A549 (cell line): ENCODE measurements at regions not wholly inside any gene's neighbourhood (a gene's known extent, or its start where the extent isn't known, plus 50 kb on each side); places are given as distances from the start of the nearest gene placed in this dataset.

Experiments
- ATAC-seq, 2 experiments: fragments of 200-7000 bp in 1 of 2; fragments of >200 bp in 1 of 2; cut with Nextera tagmentation in 1 of 2; cut with Tn5 transposase in 1 of 2; 3 replicates each; pipeline versions ENCODE4 v1.8.0 to v1.9.1; 2018 to 2020; ENCODE audit warnings: mild to moderate bottlenecking in 1 of 2, moderate library complexity in 1 of 2
- CTCF ChIA-PET: fragments of 300-600 bp; sonication (Branson Sonifier 250); formaldehyde crosslinking; extraction: SDS; loops from one replicate; lab custom pipeline; 2021; ENCODE audit warnings: antibody characterized with exemption, inconsistent platforms; lab: Yijun Ruan, JAX
- POLR2A ChIA-PET: fragments of 350-600 bp; formaldehyde crosslinking; extraction: SDS; loops from one replicate; lab custom pipeline; 2021; ENCODE audit warnings: antibody characterized with exemption, inconsistent platforms; lab: Yijun Ruan, JAX
- DNase-seq, 2 experiments: peaks; one replicate each; pipeline versions ENCODE4 v3.0.0 to v3.0.0-alpha.2; 2011 to 2016; ENCODE audit warnings: low read depth in 1 of 2, low spot score in 1 of 2
- FAIRE-seq: peaks from 2 replicates; lab custom pipeline; 2011; peaks lifted over from hg19 to GRCh38; lab: Jason Lieb, UNC
- H3K27ac ChIP-seq, 2 experiments: fragments of >200 bp; sonication (Bioruptor Twin); formaldehyde crosslinking; 3 replicates each; pipeline ENCODE4 v1.5.1; 2016 to 2017
- H3K4me1 ChIP-seq: fragments of >200 bp; sonication (Bioruptor Twin); formaldehyde crosslinking; 3 replicates; pipeline ENCODE4 v1.6.1; 2016
- H3K4me2 ChIP-seq: fragments of >200 bp; sonication (Bioruptor Twin); formaldehyde crosslinking; 3 replicates; pipeline ENCODE4 v1.6.1; 2016
- H3K4me3 ChIP-seq: fragments of >200 bp; sonication (Bioruptor Twin); formaldehyde crosslinking; 3 replicates; pipeline ENCODE4 v1.5.1; 2016
- H3K9me3 ChIP-seq: fragments of >200 bp; sonication (Bioruptor Twin); formaldehyde crosslinking; 3 replicates; pipeline ENCODE4 v1.6.1; 2016
- BCL3 ChIP-seq: fragments of >200 bp; sonication (Bioruptor Twin); formaldehyde crosslinking; IDR thresholded peaks from 3 replicates; pipeline ENCODE4 v1.6.1; 2016
- BHLHE40 ChIP-seq: IDR thresholded peaks from 2 replicates; pipeline ENCODE4 v1.6.1; 2012; ENCODE audit warnings: low read depth, low read length, inconsistent platforms
- CBX2 ChIP-seq: fragments of 200-600 bp; sonication (generic); IDR thresholded peaks from 2 replicates; pipeline ENCODE4 v1.6.1; 2016; ENCODE audit warnings: low read depth, mild to moderate bottlenecking, borderline replicate concordance
- CEBPB ChIP-seq, 2 experiments: fragments of >200 bp in 1 of 2; sonication (Bioruptor Twin) in 1 of 2; formaldehyde crosslinking in 1 of 2; IDR thresholded peaks; 2 replicates each; pipeline ENCODE4 v1.6.1; 2012 to 2016
- CHD2 ChIP-seq: fragments of 150-350 bp; IDR thresholded peaks from 2 replicates; pipeline ENCODE4 v1.6.1; 2014; ENCODE audit warnings: low read length; ENCODE audit not compliant: partially characterized antibody
- ESRRA ChIP-seq: fragments of 150-350 bp; IDR thresholded peaks from 2 replicates; pipeline ENCODE4 v1.6.1; 2014; ENCODE audit warnings: mild to moderate bottlenecking, low read length, borderline replicate concordance
- FOSL2 ChIP-seq, 2 experiments: fragments of 450-650 bp in 1 of 2; fragments of >200 bp in 1 of 2; sonication (Bioruptor Twin) in 1 of 2; formaldehyde crosslinking; IDR thresholded peaks; 2 replicates each; pipeline versions ENCODE4 v1.5.0 to v1.6.1; 2016 to 2020; ENCODE audit warnings: mild to moderate bottlenecking in 1 of 2, moderate library complexity in 1 of 2
- GATA3 ChIP-seq: IDR thresholded peaks from 2 replicates; pipeline ENCODE4 v1.6.1; 2012; ENCODE audit warnings: borderline replicate concordance
- HES2 ChIP-seq: fragments of >200 bp; sonication (Bioruptor Twin); formaldehyde crosslinking; IDR thresholded peaks from 2 replicates; pipeline ENCODE4 v1.6.1; 2016
- HEYL ChIP-seq: fragments of 250-450 bp; sonication (Bioruptor Pico); IDR thresholded peaks from 2 replicates; pipeline ENCODE4 v1.8.0; 2021; ENCODE audit warnings: mild to moderate bottlenecking, moderate library complexity
- HOXA7 ChIP-seq: fragments of 250-450 bp; sonication (Bioruptor Pico); IDR thresholded peaks from 2 replicates; pipeline ENCODE4 v1.5.0; 2020; ENCODE audit warnings: mild to moderate bottlenecking, moderate library complexity
- HOXB13 ChIP-seq: fragments of 250-450 bp; sonication (Bioruptor Pico); IDR thresholded peaks from 2 replicates; pipeline ENCODE4 v1.5.0; 2020; ENCODE audit warnings: low read depth, mild to moderate bottlenecking, moderate library complexity
- JUNB ChIP-seq: fragments of >200 bp; sonication (Bioruptor Twin); formaldehyde crosslinking; IDR thresholded peaks from 2 replicates; pipeline ENCODE4 v1.6.1; 2016
- KDM1A ChIP-seq: fragments of 200-600 bp; sonication (generic); IDR thresholded peaks from 2 replicates; pipeline ENCODE4 v1.6.1; 2016; ENCODE audit warnings: low read depth, mild to moderate bottlenecking
- MAZ ChIP-seq: fragments of 150-350 bp; IDR thresholded peaks from 2 replicates; pipeline ENCODE4 v1.6.1; 2014; ENCODE audit warnings: antibody characterized with exemption, low read depth, low read length, borderline replicate concordance
- NFE2L2 ChIP-seq: fragments of 150-350 bp; conservative IDR thresholded peaks from 2 replicates; pipeline ENCODE4 v1.6.1; 2014; ENCODE audit warnings: low read length
- NR3C1 ChIP-seq: fragments of >200 bp; sonication (Bioruptor Twin); formaldehyde crosslinking; IDR thresholded peaks from 3 replicates; pipeline ENCODE4 v1.6.1; 2017
- PHF8 ChIP-seq: fragments of 200-600 bp; sonication (generic); IDR thresholded peaks from 2 replicates; pipeline ENCODE4 v1.6.1; 2016; ENCODE audit warnings: low read depth, mild to moderate bottlenecking, antibody characterized with exemption, moderate library complexity, borderline replicate concordance
- POLR2AphosphoS2 ChIP-seq: conservative IDR thresholded peaks from 2 replicates; pipeline ENCODE4 v1.6.1; 2012; ENCODE audit warnings: low read length, improper control_type of control experiment, inconsistent platforms
- RCOR1 ChIP-seq: fragments of 150-350 bp; IDR thresholded peaks from 2 replicates; pipeline ENCODE4 v1.6.1; 2014; ENCODE audit warnings: antibody characterized with exemption, low read length, low read depth
- RFX5 ChIP-seq: fragments of 450-650 bp; IDR thresholded peaks from 2 replicates; pipeline ENCODE4 v1.7.1; 2014; ENCODE audit warnings: antibody characterized with exemption, mild to moderate bottlenecking, moderate library complexity
- SMC3 ChIP-seq: fragments of >200 bp; sonication (Bioruptor Twin); formaldehyde crosslinking; IDR thresholded peaks from 3 replicates; pipeline ENCODE4 v1.6.1; 2018; ENCODE audit warnings: inconsistent platforms
- SREBF2 ChIP-seq: fragments of 450-650 bp; IDR thresholded peaks from 2 replicates; pipeline ENCODE4 v1.6.1; 2014; ENCODE audit warnings: mild to moderate bottlenecking, moderate library complexity
- ZFP36 ChIP-seq: fragments of 450-650 bp; IDR thresholded peaks from 2 replicates; pipeline ENCODE4 v1.6.1; 2014; ENCODE audit warnings: borderline replicate concordance; ENCODE audit not compliant: partially characterized antibody
- ZSCAN20 ChIP-seq: fragments of 250-450 bp; sonication (Bioruptor Pico); IDR thresholded peaks from 2 replicates; pipeline ENCODE4 v1.8.0; 2022; ENCODE audit warnings: mild to moderate bottlenecking, moderate library complexity
- WGBS: methylation state at CpG from one replicate; pipeline ENCODE4 v1.1.6; 2017; ENCODE audit errors: missing lambda C conversion rate; 5-methylcytosine and 5-hydroxymethylcytosine counted together
- TF ChIP-seq, protein P1 (sequence below): fragments of 250-450 bp; sonication (Bioruptor Pico); IDR thresholded peaks from 2 replicates; pipeline ENCODE4 v1.5.0; 2021; ENCODE audit warnings: mild to moderate bottlenecking, moderate library complexity, borderline replicate concordance
- TF ChIP-seq, protein P2 (sequence below): IDR thresholded peaks from 2 replicates; pipeline ENCODE4 v1.6.1; 2012
- TF ChIP-seq, protein P3 (sequence below): fragments of >200 bp; sonication (Bioruptor Twin); formaldehyde crosslinking; IDR thresholded peaks from 3 replicates; pipeline ENCODE4 v1.5.1; 2016
- TF ChIP-seq, protein P4 (sequence below): fragments of 450-650 bp; IDR thresholded peaks from 2 replicates; pipeline ENCODE4 v1.6.1; 2014; ENCODE audit warnings: antibody characterized with exemption

DNA sequence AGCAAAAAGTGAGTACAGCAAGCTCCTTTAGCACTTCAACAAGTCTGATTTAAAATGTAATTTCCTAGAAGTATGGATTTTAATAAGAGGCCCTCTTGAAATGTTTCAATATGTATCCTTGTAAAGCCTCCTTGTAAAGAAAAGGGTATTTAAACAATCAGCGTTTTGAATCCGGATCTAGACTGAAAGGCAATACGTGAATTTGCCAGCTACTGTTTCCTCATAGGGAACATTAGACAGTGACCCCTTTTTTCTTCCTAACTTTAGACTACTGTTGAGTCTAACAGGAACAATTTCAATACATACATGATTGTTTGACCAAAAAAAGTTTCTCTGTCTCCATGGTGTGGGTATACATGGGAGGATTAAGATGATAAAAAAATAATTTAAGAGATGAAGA lies 395.0 kb downstream of the TFAP2A start (continued):
- no peak for TF ChIP-seq SMC3
- no peak for TF ChIP-seq NFE2L2
- TF ChIP-seq, protein P1, sequence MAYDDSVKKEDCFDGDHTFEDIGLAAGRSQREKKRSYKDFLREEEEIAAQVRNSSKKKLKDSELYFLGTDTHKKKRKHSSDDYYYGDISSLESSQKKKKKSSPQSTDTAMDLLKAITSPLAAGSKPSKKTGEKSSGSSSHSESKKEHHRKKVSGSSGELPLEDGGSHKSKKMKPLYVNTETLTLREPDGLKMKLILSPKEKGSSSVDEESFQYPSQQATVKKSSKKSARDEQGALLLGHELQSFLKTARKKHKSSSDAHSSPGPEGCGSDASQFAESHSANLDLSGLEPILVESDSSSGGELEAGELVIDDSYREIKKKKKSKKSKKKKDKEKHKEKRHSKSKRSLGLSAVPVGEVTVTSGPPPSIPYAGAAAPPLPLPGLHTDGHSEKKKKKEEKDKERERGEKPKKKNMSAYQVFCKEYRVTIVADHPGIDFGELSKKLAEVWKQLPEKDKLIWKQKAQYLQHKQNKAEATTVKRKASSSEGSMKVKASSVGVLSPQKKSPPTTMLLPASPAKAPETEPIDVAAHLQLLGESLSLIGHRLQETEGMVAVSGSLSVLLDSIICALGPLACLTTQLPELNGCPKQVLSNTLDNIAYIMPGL (CRISPR knock-in tag), result no peak
- no peak for TF ChIP-seq HOXB13 (CRISPR knock-in tag)

- no peak for FAIRE-seq
These were observed 400.3 kb downstream of the TFAP2A start for GRCh38 chr6:10014557-10014956.

DNA sequence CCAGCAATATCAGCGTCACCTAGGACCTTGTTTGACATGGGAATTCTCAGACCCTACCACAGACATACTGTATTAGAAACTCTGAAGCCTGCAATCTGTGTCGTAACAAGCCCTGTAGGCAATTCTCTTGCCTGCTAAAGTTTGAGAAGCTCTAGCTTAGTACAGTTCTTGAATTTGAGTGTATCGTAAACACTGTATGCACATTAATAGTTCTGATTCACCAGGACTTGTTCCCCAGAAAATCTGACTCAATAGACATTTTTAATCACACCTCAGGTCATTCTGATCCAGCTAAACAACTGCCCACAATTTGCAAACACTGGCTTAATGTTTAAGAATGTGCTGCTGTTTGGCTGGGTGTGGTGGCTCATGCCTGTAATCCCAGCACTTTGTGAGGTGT lies 414.3 kb downstream of the TFAP2A start:
- POLR2A ChIA-PET, result no interaction called here
- peak overlapping the region in 1 of 2 experiments; percentile 28; a peak in 1 of 6 replicates for H3K27ac ChIP-seq
- WGBS, result 58% methylated on average over 3 of the region's 3 CpGs
- H3K9me3 ChIP-seq, result no peaks in the 10 kb centered on the region
- FAIRE-seq, result no peak
- peak overlapping the region; percentile 29; the same call in 2 of the 3 replicates for H3K4me2 ChIP-seq
- H3K4me1 ChIP-seq, result peaks cover 8% of the 10 kb centered on the region
- CTCF ChIA-PET, result interaction anchor here (0.6 kb wide), 1 partner anchor 10 kb away, joined by 4 read pairs; no protein-coding TSS in a partner anchor
- ATAC-seq, result peak in 1 of 2 experiments; percentile 47; a peak in 2 of 6 replicates
- no peak overlapping the region for H3K4me3 ChIP-seq
- TF ChIP-seq ZFP36 (no peak), POLR2AphosphoS2 (no peak), CEBPB (IDR thresholded peaks at IDR 0.05) (peak; percentile 7 to 9; a peak in 1 of 4 replicates), PHF8 (no peak), RFX5 (no peak), CBX2 (no peak), KDM1A (no peak)
- TF ChIP-seq, protein P2, sequence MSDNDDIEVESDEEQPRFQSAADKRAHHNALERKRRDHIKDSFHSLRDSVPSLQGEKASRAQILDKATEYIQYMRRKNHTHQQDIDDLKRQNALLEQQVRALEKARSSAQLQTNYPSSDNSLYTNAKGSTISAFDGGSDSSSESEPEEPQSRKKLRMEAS, result no peak
- TF ChIP-seq, protein P3, sequence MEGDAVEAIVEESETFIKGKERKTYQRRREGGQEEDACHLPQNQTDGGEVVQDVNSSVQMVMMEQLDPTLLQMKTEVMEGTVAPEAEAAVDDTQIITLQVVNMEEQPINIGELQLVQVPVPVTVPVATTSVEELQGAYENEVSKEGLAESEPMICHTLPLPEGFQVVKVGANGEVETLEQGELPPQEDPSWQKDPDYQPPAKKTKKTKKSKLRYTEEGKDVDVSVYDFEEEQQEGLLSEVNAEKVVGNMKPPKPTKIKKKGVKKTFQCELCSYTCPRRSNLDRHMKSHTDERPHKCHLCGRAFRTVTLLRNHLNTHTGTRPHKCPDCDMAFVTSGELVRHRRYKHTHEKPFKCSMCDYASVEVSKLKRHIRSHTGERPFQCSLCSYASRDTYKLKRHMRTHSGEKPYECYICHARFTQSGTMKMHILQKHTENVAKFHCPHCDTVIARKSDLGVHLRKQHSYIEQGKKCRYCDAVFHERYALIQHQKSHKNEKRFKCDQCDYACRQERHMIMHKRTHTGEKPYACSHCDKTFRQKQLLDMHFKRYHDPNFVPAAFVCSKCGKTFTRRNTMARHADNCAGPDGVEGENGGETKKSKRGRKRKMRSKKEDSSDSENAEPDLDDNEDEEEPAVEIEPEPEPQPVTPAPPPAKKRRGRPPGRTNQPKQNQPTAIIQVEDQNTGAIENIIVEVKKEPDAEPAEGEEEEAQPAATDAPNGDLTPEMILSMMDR, result no peak
- DNase-seq, result peak in 1 of 2 experiments; percentile 31

More at GRCh38 chr6:10014557-10014956, 400.3 kb downstream of the TFAP2A start:
- Histone ChIP-seq H3K4me1 (no peaks in the 10 kb centered on the region), H3K4me3 (no peak overlapping the region), H3K9me3 (no peaks in the 10 kb centered on the region; the same call in 2 of the 3 replicates), H3K4me2 (no peak overlapping the region), H3K27ac (no peak overlapping the region)
- POLR2A ChIA-PET, result no interaction called here
- ATAC-seq (no peak), DNase-seq (no peak)
- no peak for TF ChIP-seq HEYL (CRISPR knock-in tag)
- TF ChIP-seq JUNB, result no peak
- no peak for TF ChIP-seq MAZ
- TF ChIP-seq CEBPB (IDR thresholded peaks at IDR 0.05), result no peak
- no peak for TF ChIP-seq HOXA7
- TF ChIP-seq, protein P4, sequence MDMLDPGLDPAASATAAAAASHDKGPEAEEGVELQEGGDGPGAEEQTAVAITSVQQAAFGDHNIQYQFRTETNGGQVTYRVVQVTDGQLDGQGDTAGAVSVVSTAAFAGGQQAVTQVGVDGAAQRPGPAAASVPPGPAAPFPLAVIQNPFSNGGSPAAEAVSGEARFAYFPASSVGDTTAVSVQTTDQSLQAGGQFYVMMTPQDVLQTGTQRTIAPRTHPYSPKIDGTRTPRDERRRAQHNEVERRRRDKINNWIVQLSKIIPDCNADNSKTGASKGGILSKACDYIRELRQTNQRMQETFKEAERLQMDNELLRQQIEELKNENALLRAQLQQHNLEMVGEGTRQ, result no peak
- no peak for TF ChIP-seq HES2
- TF ChIP-seq ESRRA, result no peak
- no peak for TF ChIP-seq RCOR1
- no peak for TF ChIP-seq CHD2
- TF ChIP-seq FOSL2 (IDR thresholded peaks at IDR 0.05), result no peak
- TF ChIP-seq FOSL2 (CRISPR knock-in tag; IDR thresholded peaks at IDR 0.05), result no peak
- TF ChIP-seq NR3C1, result no peak
- TF ChIP-seq BHLHE40, result no peak
- TF ChIP-seq, protein P1 (CRISPR knock-in tag), result no peak
- TF ChIP-seq SREBF2, result no peak
- no peak for TF ChIP-seq BCL3
- TF ChIP-seq HOXB13 (CRISPR knock-in tag), result no peak
- no peak for TF ChIP-seq GATA3
- no peak for TF ChIP-seq ZFP36
- TF ChIP-seq ZSCAN20, result no peak
- 70% methylated on average over 5 of the region's 5 CpGs for WGBS
- CTCF ChIA-PET, result no interaction called here
